ENCODE measurements at regions not wholly inside any gene's neighbourhood (a gene's known extent, or its start where the extent isn't known, plus 50 kb on each side); places are given as distances from the start of the nearest gene placed in this dataset.

DNA sequence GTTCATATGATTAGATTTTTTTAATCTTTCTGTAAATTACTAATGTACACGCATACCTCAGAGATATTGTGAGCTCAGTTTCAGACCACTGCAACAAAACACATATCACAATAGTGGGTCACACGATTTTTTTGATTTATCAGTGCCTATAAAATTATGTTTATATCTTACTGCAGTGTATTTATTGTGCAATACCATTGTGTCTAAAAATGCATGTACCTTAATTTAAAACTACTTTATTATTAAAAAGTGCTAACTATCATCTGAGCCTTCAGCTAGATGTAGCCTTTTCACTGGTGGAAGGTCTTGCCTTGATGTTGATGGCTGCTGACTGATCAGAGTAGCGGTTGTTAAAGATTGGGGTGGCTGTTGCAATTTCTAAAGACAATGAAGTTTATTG lies 918.8 kb upstream of the CHORDC1 start:
- no peak for DNase-seq
- H3K27me3 Mint-ChIP-seq (ENCODE audit: low read depth in 3 of 3): no peaks in the 10 kb centered on the region
- WGBS (ENCODE audit: insufficient coverage): no CpG with 5 or more reads among the region's 3 CpGs

DNA sequence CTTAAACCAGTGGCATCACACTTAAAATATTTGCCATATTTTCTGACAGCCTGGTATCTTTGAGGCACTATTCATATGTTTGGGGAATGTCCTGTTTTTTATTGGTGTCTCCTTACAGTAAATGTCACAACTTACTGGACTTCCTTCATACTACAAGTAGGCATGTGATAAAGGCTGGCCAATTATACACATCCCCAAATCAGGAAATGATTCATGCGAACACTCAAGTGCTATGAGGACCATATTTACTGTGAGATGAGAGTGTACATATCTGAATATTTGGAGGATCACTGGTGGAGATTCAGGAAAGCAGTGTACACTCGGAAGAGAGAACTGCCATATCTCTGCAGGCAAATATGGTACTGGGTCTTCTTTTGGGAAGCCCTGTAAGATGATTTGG lies 913.8 kb upstream of the CHORDC1 start:
- H3K27me3 Mint-ChIP-seq (ENCODE audit: low read depth in 3 of 3): peaks cover 0 to 3% (median 0%) of the 10 kb centered on the region in 3 donors
- H3K79me2 ChIP-seq (ENCODE audit: insufficient read depth, low read length): no peaks in the 10 kb centered on the region
- H3K4me3 Mint-ChIP-seq: no peak overlapping the region
- H2AFZ ChIP-seq (ENCODE audit: insufficient read depth, low read depth, low read length, poor library complexity, severe bottlenecking): no peak overlapping the region
- no peaks in the 10 kb centered on the region for H3K36me3 Mint-ChIP-seq
- H3K27ac Mint-ChIP-seq: no peak overlapping the region
- no peaks in the 10 kb centered on the region for H3K4me1 Mint-ChIP-seq
- H3K27me3 ChIP-seq (ENCODE audit: control insufficient read depth in 2 of 2, insufficient read depth in 2 of 2, low read length in 2 of 2): no peaks in the 10 kb centered on the region
- intact Hi-C loops (cut with micrococcal nuclease): no loop called here
- TF ChIP-seq, protein P1, sequence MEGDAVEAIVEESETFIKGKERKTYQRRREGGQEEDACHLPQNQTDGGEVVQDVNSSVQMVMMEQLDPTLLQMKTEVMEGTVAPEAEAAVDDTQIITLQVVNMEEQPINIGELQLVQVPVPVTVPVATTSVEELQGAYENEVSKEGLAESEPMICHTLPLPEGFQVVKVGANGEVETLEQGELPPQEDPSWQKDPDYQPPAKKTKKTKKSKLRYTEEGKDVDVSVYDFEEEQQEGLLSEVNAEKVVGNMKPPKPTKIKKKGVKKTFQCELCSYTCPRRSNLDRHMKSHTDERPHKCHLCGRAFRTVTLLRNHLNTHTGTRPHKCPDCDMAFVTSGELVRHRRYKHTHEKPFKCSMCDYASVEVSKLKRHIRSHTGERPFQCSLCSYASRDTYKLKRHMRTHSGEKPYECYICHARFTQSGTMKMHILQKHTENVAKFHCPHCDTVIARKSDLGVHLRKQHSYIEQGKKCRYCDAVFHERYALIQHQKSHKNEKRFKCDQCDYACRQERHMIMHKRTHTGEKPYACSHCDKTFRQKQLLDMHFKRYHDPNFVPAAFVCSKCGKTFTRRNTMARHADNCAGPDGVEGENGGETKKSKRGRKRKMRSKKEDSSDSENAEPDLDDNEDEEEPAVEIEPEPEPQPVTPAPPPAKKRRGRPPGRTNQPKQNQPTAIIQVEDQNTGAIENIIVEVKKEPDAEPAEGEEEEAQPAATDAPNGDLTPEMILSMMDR (IDR thresholded peaks at IDR 0.05): no peak
- no peaks in the 10 kb centered on the region for H4K20me1 ChIP-seq (ENCODE audit: insufficient read depth, low read length)
- DNase-seq: no peak
- H3K4me3 ChIP-seq (replicated peaks in 1 of 3; ENCODE audit: low read depth in 2 of 3, low read length in 3 of 3): no peak overlapping the region
- H3K27ac ChIP-seq (ENCODE audit: low read depth in 1 of 2, low read length in 2 of 2): no peak overlapping the region
- H3K9ac ChIP-seq (ENCODE audit: insufficient read depth, low read length, poor library complexity, severe bottlenecking): no peak overlapping the region
- peaks cover 0 to 6% (median 0%) of the 10 kb centered on the region in 7 donors for H3K9me3 Mint-ChIP-seq
- H3K4me1 ChIP-seq (ENCODE audit: control insufficient read depth in 1 of 2, insufficient read depth in 2 of 2, low read length in 2 of 2): no peaks in the 10 kb centered on the region
- 80% methylated on average over 1 of the region's 2 CpGs for WGBS (ENCODE audit: insufficient coverage)
- no peak overlapping the region for H3K4me2 ChIP-seq (replicated peaks; ENCODE audit: extremely low read depth, low read length, poor library complexity, severe bottlenecking)
- H3K9me3 ChIP-seq (replicated peaks in 1 of 2; ENCODE audit: control insufficient read depth in 1 of 2, insufficient read depth in 1 of 2, low read length in 2 of 2): peaks cover 0 to 5% of the 10 kb centered on the region in 2 donors
- H3K36me3 ChIP-seq (replicated peaks in 1 of 2; ENCODE audit: control insufficient read depth in 1 of 2, insufficient read depth in 2 of 2, low read length in 2 of 2): no peaks in the 10 kb centered on the region

More for the DNA sequence above, 918.8 kb upstream of the CHORDC1 start:
- H3K4me2 ChIP-seq (replicated peaks; ENCODE audit: extremely low read depth, low read length, poor library complexity, severe bottlenecking): no peak overlapping the region
- H3K36me3 ChIP-seq (replicated peaks in 1 of 2; ENCODE audit: control insufficient read depth in 1 of 2, insufficient read depth in 2 of 2, low read length in 2 of 2): no peaks in the 10 kb centered on the region
- H3K27ac ChIP-seq (ENCODE audit: low read depth in 1 of 2, low read length in 2 of 2): no peak overlapping the region
- H2AFZ ChIP-seq (ENCODE audit: insufficient read depth, low read depth, low read length, poor library complexity, severe bottlenecking): no peak overlapping the region
- no peaks in the 10 kb centered on the region for H3K4me1 Mint-ChIP-seq
- no peak overlapping the region for H3K27ac Mint-ChIP-seq
- H4K20me1 ChIP-seq (ENCODE audit: insufficient read depth, low read length): no peaks in the 10 kb centered on the region
- no peak overlapping the region for H3K9ac ChIP-seq (ENCODE audit: insufficient read depth, low read length, poor library complexity, severe bottlenecking)
- no peaks in the 10 kb centered on the region for H3K27me3 ChIP-seq (ENCODE audit: control insufficient read depth in 2 of 2, insufficient read depth in 2 of 2, low read length in 2 of 2)
- H3K4me3 Mint-ChIP-seq: no peak overlapping the region
- H3K36me3 Mint-ChIP-seq: no peaks in the 10 kb centered on the region
- intact Hi-C loops (cut with micrococcal nuclease): no loop called here
- TF ChIP-seq, protein P1 (IDR thresholded peaks at IDR 0.05): no peak
- peaks cover 0 to 3% of the 10 kb centered on the region in 2 donors for H3K9me3 ChIP-seq (replicated peaks in 1 of 2; ENCODE audit: control insufficient read depth in 1 of 2, insufficient read depth in 1 of 2, low read length in 2 of 2)
- H3K4me1 ChIP-seq (ENCODE audit: control insufficient read depth in 1 of 2, insufficient read depth in 2 of 2, low read length in 2 of 2): no peaks in the 10 kb centered on the region
- H3K79me2 ChIP-seq (ENCODE audit: insufficient read depth, low read length): no peaks in the 10 kb centered on the region
- no peak overlapping the region for H3K4me3 ChIP-seq (replicated peaks in 1 of 3; ENCODE audit: low read depth in 2 of 3, low read length in 3 of 3)
- peaks cover 0 to 6% (median 0%) of the 10 kb centered on the region in 7 donors for H3K9me3 Mint-ChIP-seq

Measured in CD14-positive monocyte (primary cell).